ENCODE measurements at regions not wholly inside any gene's neighbourhood (a gene's known extent, or its start where the extent isn't known, plus 50 kb on each side); places are given as distances from the start of the nearest gene placed in this dataset.

- no peak overlapping the region for H3K27ac ChIP-seq
- no peaks in the 10 kb centered on the region for H3K36me3 ChIP-seq
- H3K9me3 ChIP-seq = no peaks in the 10 kb centered on the region
- no peak overlapping the region for H3K4me3 ChIP-seq
- WGBS, 2 donors = 76 to 83% methylated on average over 2 of the region's 2 CpGs
- no peak for TF ChIP-seq POLR2AphosphoS5 (IDR thresholded peaks at IDR 0.05)
- H3K27me3 ChIP-seq = no peaks in the 10 kb centered on the region
- no peaks in the 10 kb centered on the region for H3K4me1 ChIP-seq
- ATAC-seq (ENCODE audit: low FRiP score in 2 of 2) (peak in 1 of 2 donors; percentile 61), DNase-seq (no peak)
These were observed 68.2 kb upstream of the GK2 start for GRCh38 chr4:79476196-79476595.

- no peak for TF ChIP-seq CTCF (IDR thresholded peaks at IDR 0.05)
- no peak for TF ChIP-seq EP300 (IDR thresholded peaks at IDR 0.05)
- TF ChIP-seq POLR2A (IDR thresholded peaks at IDR 0.05) = no peak
- TF ChIP-seq POLR2AphosphoS5 (IDR thresholded peaks at IDR 0.05) = no peak
- H3K27me3 ChIP-seq = no peaks in the 10 kb centered on the region
- ATAC-seq (ENCODE audit: low FRiP score in 2 of 2) = no peak
- H3K27ac ChIP-seq = no peak overlapping the region
- H3K36me3 ChIP-seq = no peaks in the 10 kb centered on the region
- H3K4me1 ChIP-seq = no peaks in the 10 kb centered on the region
- WGBS, 2 donors = 76 to 85% methylated on average over 3 of the region's 3 CpGs
- H3K4me3 ChIP-seq = no peak overlapping the region
- no peaks in the 10 kb centered on the region for H3K9me3 ChIP-seq
- DNase-seq = no peak
These were observed 65.4 kb upstream of the GK2 start for GRCh38 chr4:79473439-79473724.

GRCh38 chr4:79472693-79473438 is 64.8 kb upstream of the GK2 start:
- H3K27me3 ChIP-seq = no peaks in the 10 kb centered on the region
- no peaks in the 10 kb centered on the region for H3K36me3 ChIP-seq
- no peak overlapping the region for H3K27ac ChIP-seq
- no peaks in the 10 kb centered on the region for H3K9me3 ChIP-seq
- no peak overlapping the region for H3K4me3 ChIP-seq
- no peaks in the 10 kb centered on the region for H3K4me1 ChIP-seq
- ATAC-seq (ENCODE audit: low FRiP score in 2 of 2) = no peak
- peak in 1 of 4 donors; percentile 15 for TF ChIP-seq EP300 (IDR thresholded peaks at IDR 0.05)
- TF ChIP-seq CTCF (IDR thresholded peaks at IDR 0.05) = no peak
- 61 to 65% methylated on average over 3 of the region's 3 CpGs for WGBS, 2 donors
- no peak for DNase-seq

GRCh38 chr4:79472036-79472435 is 64.0 kb upstream of the GK2 start:
- Histone ChIP-seq H3K36me3 (no peaks in the 10 kb centered on the region), H3K9me3 (no peaks in the 10 kb centered on the region), H3K4me1 (no peaks in the 10 kb centered on the region), H3K27me3 (no peaks in the 10 kb centered on the region), H3K4me3 (no peak overlapping the region), H3K27ac (no peak overlapping the region)
- ATAC-seq (ENCODE audit: low FRiP score in 2 of 2) = no peak
- TF ChIP-seq EP300 (IDR thresholded peaks at IDR 0.05) = no peak
- TF ChIP-seq POLR2AphosphoS5 (IDR thresholded peaks at IDR 0.05) = no peak
- no peak for TF ChIP-seq CTCF (IDR thresholded peaks at IDR 0.05)
- TF ChIP-seq POLR2A (IDR thresholded peaks at IDR 0.05) = no peak
- DNase-seq = no peak
- WGBS, 2 donors = 90 to 98% methylated on average over 1 of the region's 1 CpG

GRCh38 chr4:79471309-79471708 is 63.3 kb upstream of the GK2 start:
- Histone ChIP-seq H3K9me3 (no peaks in the 10 kb centered on the region), H3K4me1 (no peaks in the 10 kb centered on the region), H3K27ac (no peak overlapping the region), H3K27me3 (no peaks in the 10 kb centered on the region), H3K36me3 (no peaks in the 10 kb centered on the region), H3K4me3 (no peak overlapping the region)
- ATAC-seq (ENCODE audit: low FRiP score in 2 of 2) (no peak), DNase-seq (no peak)
- TF ChIP-seq POLR2A (IDR thresholded peaks at IDR 0.05) (no peak), POLR2AphosphoS5 (IDR thresholded peaks at IDR 0.05) (no peak)

GRCh38 chr4:79467246-79467932 is 59.4 kb upstream of the GK2 start:
- Histone ChIP-seq H3K27me3 (no peaks in the 10 kb centered on the region), H3K27ac (no peak overlapping the region), H3K4me3 (no peak overlapping the region), H3K36me3 (no peaks in the 10 kb centered on the region), H3K9me3 (no peaks in the 10 kb centered on the region), H3K4me1 (no peaks in the 10 kb centered on the region)
- no peak for ATAC-seq (ENCODE audit: low FRiP score in 2 of 2)
- no peak for TF ChIP-seq CTCF (IDR thresholded peaks at IDR 0.05)
- TF ChIP-seq EP300 (IDR thresholded peaks at IDR 0.05) = no peak
- no peak for TF ChIP-seq POLR2A (IDR thresholded peaks at IDR 0.05)
- no peak for TF ChIP-seq POLR2AphosphoS5 (IDR thresholded peaks at IDR 0.05)
- DNase-seq = no peak

Measured in upper lobe of left lung (tissue), 6 donors.